SK-N-DZ (cell line): ENCODE measurements at regions not wholly inside any gene's neighbourhood (a gene's known extent, or its start where the extent isn't known, plus 50 kb on each side); places are given as distances from the start of the nearest gene placed in this dataset.
A peak's percentile ranks its signal among the peaks of the same experiment; 100 is the strongest.

ENCODE experiments used
- DNase-seq: peaks from one replicate; pipeline ENCODE4 v3.0.0-alpha.2; 2015; ENCODE audit warnings: low spot score

GRCh38 chr3:59142556-59142955, 92.7 kb upstream of the CFAP20DC start:
- no peak for DNase-seq

DNA sequence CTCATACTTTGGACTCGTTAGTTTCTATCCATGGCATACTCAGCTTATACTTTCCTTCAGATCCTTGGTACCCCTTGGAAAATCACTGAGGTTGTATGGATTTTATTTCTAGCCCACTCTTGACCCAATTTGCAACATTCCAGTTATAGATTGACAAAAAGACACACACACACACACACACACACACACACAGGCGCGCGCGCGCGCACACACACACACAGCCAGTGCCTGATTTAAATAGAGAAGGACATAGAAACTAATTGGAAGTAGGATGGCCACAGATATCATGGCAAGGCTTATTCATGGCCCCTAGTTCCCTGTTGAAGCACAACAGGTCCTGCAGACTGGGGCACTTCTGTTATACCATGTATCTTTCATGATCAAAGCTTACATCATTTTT, 89.1 kb upstream of the CFAP20DC start:
- no peak for DNase-seq

DNA sequence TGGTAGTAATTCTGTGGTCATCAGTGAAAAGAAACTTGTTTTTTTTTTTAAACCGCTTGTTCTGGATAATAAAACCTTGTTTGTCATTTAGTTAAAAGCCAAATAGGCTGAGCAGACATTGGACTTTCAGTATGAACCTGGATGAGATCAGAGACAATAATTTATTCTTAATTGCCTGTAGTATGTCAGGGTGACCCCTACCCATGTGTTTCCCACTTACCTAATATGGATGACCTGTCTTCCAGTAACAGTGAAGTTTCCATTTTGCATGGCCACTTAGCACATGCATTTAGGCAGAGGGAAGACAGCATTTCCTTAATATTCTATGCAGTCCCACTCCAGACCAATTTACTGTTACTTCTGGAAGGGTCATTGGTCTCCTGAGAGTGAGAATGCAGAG, 87.6 kb upstream of the CFAP20DC start:
- no peak for DNase-seq

DNA sequence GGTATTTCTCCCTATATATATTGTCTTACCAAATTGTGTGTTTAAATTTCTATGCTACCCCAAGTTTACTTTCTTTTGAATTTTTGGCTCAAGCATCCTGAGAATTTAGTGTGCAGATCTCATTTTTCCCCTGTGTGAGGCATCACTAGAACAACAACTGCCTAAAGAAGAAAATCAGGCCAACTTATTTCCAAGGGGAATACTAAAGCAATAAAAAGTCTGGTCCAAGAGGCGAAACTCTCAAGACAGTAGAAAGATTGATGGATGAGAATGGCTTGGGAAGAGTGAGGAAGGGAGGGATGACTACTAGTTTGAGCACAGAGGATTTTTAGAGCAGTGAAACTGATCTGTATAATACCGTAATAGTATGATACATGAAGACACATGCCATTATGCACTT, 86.3 kb upstream of the CFAP20DC start:
- DNase-seq, result no peak

DNA sequence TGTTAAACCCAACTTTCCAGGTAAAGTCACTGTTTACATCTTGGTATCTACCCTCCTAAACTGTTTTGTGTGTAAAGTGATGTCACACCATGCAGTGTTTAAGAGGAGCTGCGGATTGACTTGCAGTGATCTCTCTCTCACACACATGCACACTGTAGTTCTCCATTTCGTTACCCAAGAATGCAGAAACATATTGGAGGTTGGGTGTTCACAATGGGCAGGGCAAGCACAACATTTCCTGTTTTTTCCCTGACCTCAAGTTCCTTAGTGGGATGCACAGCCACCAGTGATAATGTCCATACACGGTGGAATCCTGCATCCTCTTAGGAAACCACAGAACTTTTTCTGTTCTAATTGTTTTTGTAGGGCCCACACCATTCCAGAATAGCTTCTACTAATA, 85.3 kb upstream of the CFAP20DC start:
- DNase-seq, result no peak

DNA sequence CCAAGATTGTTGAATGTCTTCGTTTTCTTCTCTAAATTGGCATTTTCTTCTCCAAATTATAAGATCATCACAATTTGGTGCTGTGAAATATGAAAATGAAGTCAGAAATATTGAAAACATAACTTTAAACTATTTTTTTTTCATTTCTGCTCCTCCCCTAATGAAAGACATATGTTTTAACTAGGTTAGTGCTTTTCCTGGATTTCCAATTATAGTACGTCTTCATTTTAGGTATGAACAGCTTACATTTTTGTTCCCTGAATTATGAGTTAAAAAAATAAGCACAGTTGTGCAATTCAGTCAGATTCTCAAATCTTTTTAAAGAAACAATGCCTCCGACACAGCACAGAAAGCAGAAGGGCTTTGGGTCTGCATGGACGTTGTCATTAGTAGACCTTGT, 83.5 kb upstream of the CFAP20DC start:
- DNase-seq, result no peak

GRCh38 chr3:59131016-59131766, 81.4 kb upstream of the CFAP20DC start:
- DNase-seq, result peak; percentile 11

DNA sequence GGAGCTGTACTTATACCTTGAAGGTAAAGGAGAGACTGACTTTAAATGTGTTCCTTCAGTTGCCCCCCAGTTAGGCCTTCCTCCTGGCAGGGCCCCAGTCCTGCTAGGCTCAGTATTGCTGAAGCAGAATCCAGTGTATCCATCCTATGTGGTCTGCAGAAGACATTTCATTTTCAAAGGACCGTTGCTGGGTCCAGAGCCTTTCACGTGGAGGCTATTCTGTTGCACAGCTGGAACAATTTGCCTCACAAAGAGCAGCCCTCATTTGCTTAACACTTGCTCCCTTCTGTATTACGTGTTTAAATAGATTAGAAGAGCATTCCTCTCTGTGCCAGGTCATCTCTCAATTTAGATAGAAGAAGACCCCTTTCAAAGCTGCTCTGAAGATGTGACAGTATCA, 78.9 kb upstream of the CFAP20DC start:
- no peak for DNase-seq

DNA sequence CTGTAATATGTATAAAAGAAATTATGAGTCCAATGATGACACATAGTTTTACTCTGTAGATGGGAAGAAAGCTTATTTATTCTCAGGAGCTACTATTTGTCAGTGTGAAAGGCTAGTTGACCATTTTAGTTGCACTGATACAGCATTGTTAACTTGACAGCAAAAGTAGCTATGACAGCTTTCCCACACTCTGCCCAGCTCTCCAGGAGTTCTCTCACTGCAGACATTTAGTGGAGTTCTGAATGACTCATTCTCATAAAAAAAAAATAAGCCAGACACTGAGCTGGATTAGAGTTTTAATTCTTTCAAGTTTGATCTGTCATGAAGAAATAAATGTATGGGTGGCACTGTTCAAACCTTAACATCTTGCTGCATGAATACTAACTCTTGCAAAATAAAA, 77.2 kb upstream of the CFAP20DC start:
- no peak for DNase-seq

DNA sequence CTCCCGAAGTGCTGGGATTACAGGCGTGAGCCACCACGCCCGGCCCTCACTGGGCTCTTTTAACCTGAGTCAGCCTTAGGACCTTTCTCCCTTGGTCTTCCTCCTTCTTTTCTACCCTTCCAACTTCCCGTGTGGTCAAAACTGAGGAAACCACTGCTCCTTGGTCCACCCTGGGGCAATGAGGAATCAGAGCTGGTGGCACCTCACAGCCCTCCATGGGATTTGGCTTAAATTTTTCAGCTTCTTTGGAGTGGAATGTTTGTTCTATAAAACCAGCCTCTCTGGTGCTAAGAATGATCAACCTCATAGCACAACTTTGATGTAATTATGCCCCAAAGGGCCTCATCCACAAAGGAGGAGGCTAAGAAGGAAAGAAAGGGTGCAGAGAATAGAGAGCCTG, 76.6 kb upstream of the CFAP20DC start:
- DNase-seq, result no peak

DNA sequence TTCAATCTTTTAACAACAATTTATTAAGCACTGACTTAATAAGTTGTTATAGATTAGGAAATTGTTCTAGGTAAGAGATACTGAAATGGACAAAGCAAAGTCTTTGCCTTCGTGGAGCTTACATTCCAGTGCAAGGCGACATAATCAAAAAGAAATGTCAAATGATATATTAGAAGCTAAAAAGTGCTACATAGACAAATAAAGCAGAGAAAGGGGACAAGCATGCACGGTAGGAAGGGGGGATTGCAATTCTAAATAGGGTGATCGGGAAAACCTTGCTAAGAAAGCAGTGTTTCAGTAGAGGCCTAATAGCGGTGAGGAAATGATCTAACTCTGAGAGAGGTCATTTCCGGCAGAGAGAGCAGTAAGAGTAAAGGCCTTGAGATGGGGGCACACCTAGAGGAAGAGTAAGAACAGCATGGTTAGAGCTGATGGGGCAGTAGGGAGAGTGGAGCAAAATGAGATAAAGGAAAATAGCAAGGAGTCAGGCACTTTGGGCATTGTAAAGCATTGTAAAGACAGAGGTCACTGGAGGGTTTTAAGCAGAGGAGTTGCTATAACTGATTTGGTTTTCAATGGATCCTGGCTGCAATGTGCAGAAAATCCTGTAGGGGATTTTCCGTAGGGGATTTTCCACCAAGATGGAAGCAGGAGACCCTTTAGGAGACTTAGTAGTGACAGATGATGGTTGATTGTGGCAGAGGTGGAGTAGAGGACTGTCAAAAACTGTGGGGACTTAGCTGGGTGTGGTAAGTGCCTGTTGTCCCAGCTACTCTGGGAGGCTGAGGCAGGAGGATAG, 71.7 kb upstream of the CFAP20DC start:
- DNase-seq, result no peak

GRCh38 chr3:59118928-59119327, 69.1 kb upstream of the CFAP20DC start:
- DNase-seq, result no peak

- no peak for DNase-seq
Observed at GRCh38 chr3:59117396-59117795, 67.6 kb upstream of the CFAP20DC start.

GRCh38 chr3:59116233-59116537, 66.4 kb upstream of the CFAP20DC start:
- DNase-seq, result no peak

- DNase-seq, result peak; percentile 64
Observed at GRCh38 chr3:59115364-59116232, 65.8 kb upstream of the CFAP20DC start.

DNA sequence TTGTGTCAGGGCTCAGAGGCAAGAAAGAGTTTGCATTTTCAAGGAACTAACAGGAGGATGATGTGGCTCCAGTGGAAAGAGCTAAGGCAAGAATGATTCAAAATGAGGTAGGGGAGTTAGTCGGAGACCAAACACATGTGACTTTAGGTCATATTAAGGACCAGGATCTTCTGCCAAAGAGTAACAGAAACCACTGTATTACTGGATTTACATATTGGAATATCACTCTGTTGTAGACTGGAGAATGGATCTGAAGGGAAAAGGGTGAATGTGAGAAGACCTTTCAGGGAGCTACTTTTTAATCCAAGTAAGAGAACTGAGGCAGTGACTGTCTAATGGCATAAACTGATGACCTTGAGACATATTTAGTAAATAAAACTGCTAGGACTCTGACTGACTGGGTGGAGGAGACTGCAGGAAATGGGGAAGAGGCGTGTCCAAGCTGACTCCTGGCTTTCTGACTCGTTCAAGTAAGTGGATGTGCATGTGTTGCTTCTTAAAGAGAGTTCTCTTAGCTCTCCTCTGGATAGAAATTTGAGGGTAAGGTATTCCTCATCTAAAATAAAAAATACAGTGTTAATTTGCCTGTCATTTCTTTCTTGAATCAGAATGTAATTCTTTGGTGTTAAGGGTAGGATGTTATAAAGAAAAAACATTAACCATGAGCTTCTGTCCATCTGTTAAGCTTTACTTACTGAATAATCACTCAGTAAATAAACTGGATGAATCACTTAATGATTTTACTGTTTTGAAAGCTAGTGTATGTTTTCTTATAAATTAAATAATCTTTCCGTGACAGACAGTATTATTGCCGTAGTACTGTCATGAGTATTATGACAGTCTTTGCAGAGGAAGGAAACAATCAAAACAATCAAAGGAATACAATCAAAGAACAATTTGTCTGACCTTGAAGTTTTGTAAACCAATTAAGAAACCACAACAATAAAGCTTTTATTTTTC, 58.3 kb upstream of the CFAP20DC start:
- DNase-seq, result no peak

DNA sequence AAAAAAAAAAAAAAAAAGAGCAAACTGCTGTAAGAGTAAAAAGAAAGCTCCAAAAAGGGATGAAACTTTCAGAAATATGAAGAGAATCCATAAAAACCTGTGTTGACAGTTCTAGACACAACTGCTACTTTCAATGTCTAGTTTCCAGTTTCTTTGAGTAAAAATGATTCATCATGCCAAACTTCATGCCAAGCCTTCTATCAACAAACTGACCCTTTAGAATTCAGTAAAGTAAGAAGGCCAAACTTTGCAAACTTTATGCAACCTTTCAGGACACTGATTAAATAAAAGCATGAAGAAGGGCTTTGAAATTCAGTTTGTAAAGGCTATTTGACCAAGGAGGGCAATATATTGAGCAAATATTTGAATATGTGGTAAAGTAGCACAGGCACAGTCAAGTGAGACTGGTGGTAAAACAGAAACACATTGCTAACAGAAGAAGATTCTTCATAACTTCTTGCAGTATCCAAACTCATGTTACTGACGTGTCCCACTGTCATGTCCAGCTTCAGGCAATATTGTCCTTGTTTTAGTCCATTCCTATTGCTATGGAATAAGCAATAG, 56.3 kb upstream of the CFAP20DC start:
- DNase-seq, result no peak

DNA sequence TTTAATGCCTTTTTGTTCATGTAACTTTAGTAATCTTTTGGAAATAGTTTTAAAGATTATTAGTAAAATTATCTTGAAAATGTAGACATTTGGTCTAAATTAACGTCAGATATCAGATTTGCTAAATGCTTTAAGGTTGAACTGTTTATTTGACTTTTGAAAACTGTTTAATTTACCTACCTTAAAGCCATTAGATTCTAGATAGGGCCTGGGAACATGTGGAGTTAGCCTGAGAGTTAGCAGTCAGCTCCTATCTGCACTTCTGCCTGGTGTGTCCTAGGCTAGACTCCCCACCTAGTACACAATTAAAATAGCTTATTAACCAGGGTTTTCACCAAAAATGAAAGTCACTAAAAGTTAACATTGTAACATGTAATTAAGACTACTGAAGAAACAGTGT, 53.7 kb upstream of the CFAP20DC start:
- DNase-seq, result no peak

DNA sequence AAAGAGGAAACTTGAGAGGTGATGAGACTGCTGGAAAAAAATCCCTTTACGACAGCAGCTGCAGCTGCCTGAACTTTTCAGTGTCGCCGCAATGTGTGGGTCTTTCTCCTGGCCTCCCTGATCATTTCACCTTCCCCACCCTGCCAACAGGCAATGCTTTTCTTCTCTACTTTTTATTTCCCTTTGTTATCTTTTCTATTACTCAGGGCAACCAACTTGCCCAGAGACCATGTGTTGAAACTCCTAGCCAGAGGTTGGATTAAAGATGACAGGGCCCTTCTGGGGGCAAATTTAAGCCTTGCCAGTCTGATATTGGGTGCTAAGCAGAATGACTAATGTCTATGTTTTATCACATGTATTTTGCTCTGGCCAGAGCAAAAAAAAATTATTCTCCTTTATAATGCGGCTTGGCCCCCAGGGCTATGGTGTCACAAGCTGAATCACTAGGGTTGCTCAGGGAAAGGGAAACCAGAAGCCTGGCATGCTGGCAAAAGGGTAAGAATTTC, 51.5 kb upstream of the CFAP20DC start:
- no peak for DNase-seq
